SK-N-SH treated with all-trans-retinoic acid at 6 μM for 48 hours (cell line): ENCODE measurements at regions not wholly inside any gene's neighbourhood (a gene's known extent, or its start where the extent isn't known, plus 50 kb on each side); places are given as distances from the start of the nearest gene placed in this dataset.

Source experiments
- ATAC-seq: fragments of 200-7000 bp; cut with Tn5 transposase; 3 replicates; pipeline ENCODE4 v1.9.1; 2020; ENCODE audit warnings: mild to moderate bottlenecking, moderate library complexity
- ARNTL ChIP-seq: fragments of 450-650 bp; formaldehyde crosslinking; IDR thresholded peaks from 2 replicates; pipeline ENCODE4 v1.5.0; 2020; ENCODE audit warnings: low read depth, mild to moderate bottlenecking, moderate library complexity, borderline replicate concordance
- CSDC2 ChIP-seq: fragments of 250-450 bp; sonication (Bioruptor Pico); IDR thresholded peaks from 2 replicates; pipeline ENCODE4 v1.5.0; 2020; ENCODE audit warnings: mild to moderate bottlenecking, moderate library complexity
- ISL1 ChIP-seq: fragments of 250-450 bp; sonication (Bioruptor Pico); IDR thresholded peaks from 2 replicates; pipeline ENCODE4 v2.1.2; 2022; ENCODE audit warnings: mild to moderate bottlenecking, moderate library complexity
- PATZ1 ChIP-seq: fragments of 250-450 bp; sonication (Bioruptor Pico); IDR thresholded peaks from 2 replicates; pipeline ENCODE4 v1.8.0; 2020; ENCODE audit warnings: mild to moderate bottlenecking, moderate library complexity, borderline replicate concordance
- RARB ChIP-seq: fragments of 250-450 bp; sonication (Bioruptor Pico); IDR thresholded peaks from 2 replicates; pipeline ENCODE4 v1.8.0; 2021; ENCODE audit warnings: mild to moderate bottlenecking, moderate library complexity
- SNAI2 ChIP-seq: fragments of 250-450 bp; sonication (Bioruptor Pico); IDR thresholded peaks from 2 replicates; pipeline ENCODE4 v1.5.0; 2020; ENCODE audit warnings: mild to moderate bottlenecking, moderate library complexity
- TOX ChIP-seq: fragments of 250-450 bp; sonication (Bioruptor Pico); IDR thresholded peaks from 2 replicates; pipeline ENCODE4 v1.8.0; 2021; ENCODE audit warnings: mild to moderate bottlenecking, moderate library complexity, borderline replicate concordance
- ZC3H10 ChIP-seq: fragments of 250-450 bp; sonication (Bioruptor Pico); IDR thresholded peaks from 2 replicates; pipeline ENCODE4 v1.5.1; 2021; ENCODE audit warnings: mild to moderate bottlenecking, moderate library complexity
- ZFP3 ChIP-seq: fragments of 250-450 bp; sonication (Bioruptor Pico); IDR thresholded peaks from 2 replicates; pipeline ENCODE4 v1.5.0; 2020; ENCODE audit warnings: mild to moderate bottlenecking, moderate library complexity
- ZFP30 ChIP-seq: fragments of 450-650 bp; formaldehyde crosslinking; IDR thresholded peaks from 2 replicates; pipeline ENCODE4 v1.5.0; 2022; ENCODE audit warnings: mild to moderate bottlenecking, moderate library complexity
- ZNF70 ChIP-seq: fragments of 450-650 bp; formaldehyde crosslinking; IDR thresholded peaks from 2 replicates; pipeline ENCODE4 v1.5.0; 2020; ENCODE audit warnings: mild to moderate bottlenecking, moderate library complexity
- ZNF8 ChIP-seq: fragments of 450-650 bp; formaldehyde crosslinking; IDR thresholded peaks from 2 replicates; pipeline ENCODE4 v1.5.0; 2020; ENCODE audit warnings: mild to moderate bottlenecking, moderate library complexity
- TF ChIP-seq, protein P1 (sequence below): fragments of 250-450 bp; sonication (Bioruptor Pico); IDR thresholded peaks from 2 replicates; pipeline ENCODE4 v1.5.0; 2020; ENCODE audit warnings: mild to moderate bottlenecking, moderate library complexity
- TF ChIP-seq, protein P2 (sequence below): fragments of 250-450 bp; sonication (Bioruptor Pico); IDR thresholded peaks from 2 replicates; pipeline ENCODE4 v1.5.1; 2021; ENCODE audit warnings: mild to moderate bottlenecking, moderate library complexity
- TF ChIP-seq, protein P3 (sequence below): fragments of 250-450 bp; sonication (Bioruptor Pico); IDR thresholded peaks from 2 replicates; pipeline ENCODE4 v1.8.0; 2021; ENCODE audit warnings: low read depth, mild to moderate bottlenecking, moderate library complexity, borderline replicate concordance

DNA sequence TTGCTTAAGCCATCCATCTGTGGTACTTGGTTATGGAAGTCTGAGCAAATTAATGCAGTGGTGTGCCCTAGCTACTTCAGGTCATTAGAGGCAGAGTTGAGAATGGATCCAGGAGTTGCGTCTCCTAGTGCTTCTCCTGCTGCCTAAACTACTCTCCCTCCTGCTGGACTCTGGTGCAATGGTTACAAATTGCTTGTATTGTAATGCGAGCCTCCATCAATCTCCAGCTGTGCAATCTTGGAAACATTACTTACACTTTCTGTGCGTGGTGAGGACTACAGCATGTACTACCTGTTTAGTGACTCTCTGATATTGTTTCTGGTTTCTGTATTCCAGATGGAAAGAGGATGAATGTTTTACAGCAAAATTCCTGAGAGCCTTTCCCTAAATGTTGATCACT lies 119.0 kb upstream of the CYRIA start:
- no peak for TF ChIP-seq ZC3H10 (CRISPR knock-in tag)
- TF ChIP-seq SNAI2 (CRISPR knock-in tag) = no peak
- TF ChIP-seq, protein P1, sequence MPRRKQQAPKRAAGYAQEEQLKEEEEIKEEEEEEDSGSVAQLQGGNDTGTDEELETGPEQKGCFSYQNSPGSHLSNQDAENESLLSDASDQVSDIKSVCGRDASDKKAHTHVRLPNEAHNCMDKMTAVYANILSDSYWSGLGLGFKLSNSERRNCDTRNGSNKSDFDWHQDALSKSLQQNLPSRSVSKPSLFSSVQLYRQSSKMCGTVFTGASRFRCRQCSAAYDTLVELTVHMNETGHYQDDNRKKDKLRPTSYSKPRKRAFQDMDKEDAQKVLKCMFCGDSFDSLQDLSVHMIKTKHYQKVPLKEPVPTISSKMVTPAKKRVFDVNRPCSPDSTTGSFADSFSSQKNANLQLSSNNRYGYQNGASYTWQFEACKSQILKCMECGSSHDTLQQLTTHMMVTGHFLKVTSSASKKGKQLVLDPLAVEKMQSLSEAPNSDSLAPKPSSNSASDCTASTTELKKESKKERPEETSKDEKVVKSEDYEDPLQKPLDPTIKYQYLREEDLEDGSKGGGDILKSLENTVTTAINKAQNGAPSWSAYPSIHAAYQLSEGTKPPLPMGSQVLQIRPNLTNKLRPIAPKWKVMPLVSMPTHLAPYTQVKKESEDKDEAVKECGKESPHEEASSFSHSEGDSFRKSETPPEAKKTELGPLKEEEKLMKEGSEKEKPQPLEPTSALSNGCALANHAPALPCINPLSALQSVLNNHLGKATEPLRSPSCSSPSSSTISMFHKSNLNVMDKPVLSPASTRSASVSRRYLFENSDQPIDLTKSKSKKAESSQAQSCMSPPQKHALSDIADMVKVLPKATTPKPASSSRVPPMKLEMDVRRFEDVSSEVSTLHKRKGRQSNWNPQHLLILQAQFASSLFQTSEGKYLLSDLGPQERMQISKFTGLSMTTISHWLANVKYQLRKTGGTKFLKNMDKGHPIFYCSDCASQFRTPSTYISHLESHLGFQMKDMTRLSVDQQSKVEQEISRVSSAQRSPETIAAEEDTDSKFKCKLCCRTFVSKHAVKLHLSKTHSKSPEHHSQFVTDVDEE = no peak
- TF ChIP-seq TOX (CRISPR knock-in tag) = no peak
- no peak for TF ChIP-seq RARB (CRISPR knock-in tag)
- no peak for TF ChIP-seq PATZ1
- TF ChIP-seq ZFP30 = no peak
- ATAC-seq = no peak

GRCh38 chr2:16777123-16777870 lies 111.7 kb upstream of the CYRIA start:
- no peak for ATAC-seq
- TF ChIP-seq ZC3H10 (CRISPR knock-in tag) = no peak
- TF ChIP-seq, protein P2, sequence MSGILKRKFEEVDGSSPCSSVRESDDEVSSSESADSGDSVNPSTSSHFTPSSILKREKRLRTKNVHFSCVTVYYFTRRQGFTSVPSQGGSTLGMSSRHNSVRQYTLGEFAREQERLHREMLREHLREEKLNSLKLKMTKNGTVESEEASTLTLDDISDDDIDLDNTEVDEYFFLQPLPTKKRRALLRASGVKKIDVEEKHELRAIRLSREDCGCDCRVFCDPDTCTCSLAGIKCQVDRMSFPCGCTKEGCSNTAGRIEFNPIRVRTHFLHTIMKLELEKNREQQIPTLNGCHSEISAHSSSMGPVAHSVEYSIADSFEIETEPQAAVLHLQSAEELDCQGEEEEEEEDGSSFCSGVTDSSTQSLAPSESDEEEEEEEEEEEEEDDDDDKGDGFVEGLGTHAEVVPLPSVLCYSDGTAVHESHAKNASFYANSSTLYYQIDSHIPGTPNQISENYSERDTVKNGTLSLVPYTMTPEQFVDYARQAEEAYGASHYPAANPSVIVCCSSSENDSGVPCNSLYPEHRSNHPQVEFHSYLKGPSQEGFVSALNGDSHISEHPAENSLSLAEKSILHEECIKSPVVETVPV (CRISPR knock-in tag) = no peak

DNA sequence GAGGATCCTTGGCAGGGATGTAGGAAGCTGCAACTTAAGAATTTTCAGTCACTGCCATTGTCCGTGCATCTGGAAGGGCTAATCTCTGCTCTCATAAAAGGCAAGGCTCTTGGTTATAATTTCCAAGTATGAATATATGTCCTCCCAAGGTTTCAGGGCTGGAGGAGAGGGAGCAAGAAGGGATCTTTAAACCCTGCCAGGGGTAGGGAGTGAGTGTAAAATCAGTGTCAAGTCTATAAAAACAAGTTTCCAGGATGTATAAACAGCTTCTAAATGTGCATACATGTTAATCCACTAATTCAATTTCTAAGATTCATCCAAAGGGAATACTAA lies 110.2 kb upstream of the CYRIA start:
- ATAC-seq = no peak
- peak; percentile 71; the same call in 1 of the 2 replicates for TF ChIP-seq ZNF70 (CRISPR knock-in tag)
- TF ChIP-seq, protein P1 = no peak
- TF ChIP-seq, protein P2 (CRISPR knock-in tag) = no peak
- no peak for TF ChIP-seq ZFP3

DNA sequence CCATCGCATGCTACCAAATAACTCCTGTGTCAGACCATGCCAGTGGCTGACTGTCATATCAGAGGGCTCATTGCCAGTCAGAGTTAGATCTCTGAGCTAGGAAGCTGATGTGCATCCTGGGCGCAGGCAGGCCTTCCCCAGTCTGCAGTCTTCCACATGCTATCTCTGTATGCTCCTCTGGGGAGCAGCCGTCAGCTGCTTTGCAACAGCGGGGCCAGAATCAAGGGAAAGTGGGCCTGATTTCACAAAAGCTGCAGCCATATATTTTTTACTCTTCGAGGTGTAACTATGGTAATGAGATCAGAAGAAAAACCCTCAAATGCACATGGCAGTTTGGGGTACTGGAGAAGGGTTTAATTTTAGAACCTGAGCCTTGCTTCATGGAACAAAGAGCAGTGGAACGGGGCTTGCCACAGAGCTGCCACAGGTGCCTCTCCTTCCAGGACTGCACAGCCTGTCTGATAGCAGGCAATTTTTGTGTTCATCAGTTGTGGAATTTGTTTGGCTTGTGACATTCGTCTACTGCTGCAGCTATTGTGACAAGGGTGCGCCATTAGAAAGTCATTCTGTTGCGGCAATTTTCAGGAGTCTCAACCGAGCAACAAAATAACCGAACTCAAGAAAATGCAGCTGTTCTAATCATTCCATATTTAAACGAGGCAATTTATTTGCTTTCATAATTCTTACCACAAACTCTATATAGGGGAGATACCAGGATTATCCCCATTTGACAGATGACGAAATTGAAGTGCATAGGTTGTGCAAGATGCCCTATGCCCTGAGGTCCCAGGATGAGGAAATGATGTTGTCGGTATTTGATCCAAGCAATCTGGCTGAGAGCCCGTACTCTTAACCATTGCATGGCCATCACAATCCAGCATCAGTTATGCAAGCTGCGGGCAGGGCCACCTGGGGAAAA lies 109.6 kb upstream of the CYRIA start:
- TF ChIP-seq ZNF8 = no peak
- TF ChIP-seq ZNF70 (CRISPR knock-in tag) = no peak
- TF ChIP-seq ISL1 (CRISPR knock-in tag) = no peak
- no peak for TF ChIP-seq ARNTL
- TF ChIP-seq, protein P3, sequence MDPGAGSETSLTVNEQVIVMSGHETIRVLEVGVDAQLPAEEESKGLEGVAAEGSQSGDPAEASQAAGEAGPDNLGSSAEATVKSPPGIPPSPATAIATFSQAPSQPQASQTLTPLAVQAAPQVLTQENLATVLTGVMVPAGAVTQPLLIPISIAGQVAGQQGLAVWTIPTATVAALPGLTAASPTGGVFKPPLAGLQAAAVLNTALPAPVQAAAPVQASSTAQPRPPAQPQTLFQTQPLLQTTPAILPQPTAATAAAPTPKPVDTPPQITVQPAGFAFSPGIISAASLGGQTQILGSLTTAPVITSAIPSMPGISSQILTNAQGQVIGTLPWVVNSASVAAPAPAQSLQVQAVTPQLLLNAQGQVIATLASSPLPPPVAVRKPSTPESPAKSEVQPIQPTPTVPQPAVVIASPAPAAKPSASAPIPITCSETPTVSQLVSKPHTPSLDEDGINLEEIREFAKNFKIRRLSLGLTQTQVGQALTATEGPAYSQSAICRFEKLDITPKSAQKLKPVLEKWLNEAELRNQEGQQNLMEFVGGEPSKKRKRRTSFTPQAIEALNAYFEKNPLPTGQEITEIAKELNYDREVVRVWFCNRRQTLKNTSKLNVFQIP (CRISPR knock-in tag) = no peak
- TF ChIP-seq, protein P1 = no peak
- TF ChIP-seq CSDC2 (CRISPR knock-in tag) = no peak
- ATAC-seq = peak; percentile 35; the same call in 1 of the 3 replicates
